ENCODE measurements at regions not wholly inside any gene's neighbourhood (a gene's known extent, or its start where the extent isn't known, plus 50 kb on each side); places are given as distances from the start of the nearest gene placed in this dataset.

GRCh38 chr13:75161804-75162203 lies 320.2 kb downstream of the TBC1D4 start:
- Histone ChIP-seq H3K36me3 (no peaks in the 10 kb centered on the region), H3K9me3 (peaks cover 0 to under 1% (median 0%) of the 10 kb centered on the region in 8 donors), H3K27me3 (replicated peaks in 1 of 7) (no peaks in the 10 kb centered on the region), H3K4me3 (no peak overlapping the region), H3K27ac (no peak overlapping the region), H3K4me1 (no peaks in the 10 kb centered on the region)
- intact Hi-C loops (cut with DNase I; ENCODE audit: low total_unique reads), result no loop called here
- TF ChIP-seq POLR2AphosphoS5 (IDR thresholded peaks at IDR 0.05) (no peak), POLR2A (IDR thresholded peaks at IDR 0.05) (no peak), CTCF (IDR thresholded peaks at IDR 0.05 in 8 of 11, conservative IDR thresholded peaks at IDR 0.05 in 3 of 11) (no peak)
- no peak for DNase-seq
- 67 to 83% (median 81%) methylated on average over 8 of the region's 8 CpGs for WGBS, 5 donors

DNA sequence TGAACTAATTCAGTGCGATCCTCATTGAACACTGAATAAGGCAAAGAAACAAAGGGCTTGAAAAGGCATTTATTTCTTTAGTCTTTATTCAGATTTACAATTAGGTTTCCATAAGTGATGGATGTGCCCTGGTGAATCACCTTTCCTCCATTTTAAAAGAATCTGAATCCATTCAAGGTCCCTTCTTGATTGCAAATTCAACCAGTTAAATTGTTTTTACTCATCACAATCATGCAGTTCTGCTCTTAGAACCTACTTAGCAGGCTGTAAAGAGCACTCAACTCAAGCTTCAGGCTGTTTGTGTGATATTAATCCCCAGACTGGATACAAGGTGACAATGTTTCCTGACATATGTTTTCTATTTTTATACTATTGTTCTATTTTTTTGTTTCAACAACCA lies 321.0 kb downstream of the TBC1D4 start:
- TF ChIP-seq CTCF (IDR thresholded peaks at IDR 0.05 in 8 of 11, conservative IDR thresholded peaks at IDR 0.05 in 3 of 11) (no peak), POLR2A (IDR thresholded peaks at IDR 0.05) (no peak), POLR2AphosphoS5 (IDR thresholded peaks at IDR 0.05) (no peak)
- H3K27me3 ChIP-seq (replicated peaks in 1 of 7), result no peaks in the 10 kb centered on the region
- H3K4me1 ChIP-seq, result no peaks in the 10 kb centered on the region
- H3K9me3 ChIP-seq, result peaks cover 0 to 9% (median 0%) of the 10 kb centered on the region in 8 donors
- WGBS, 5 donors, result 88 to 97% (median 91%) methylated on average over 1 of the region's 1 CpG
- no peak for DNase-seq
- H3K36me3 ChIP-seq, result no peaks in the 10 kb centered on the region
- no peak overlapping the region for H3K4me3 ChIP-seq
- H3K27ac ChIP-seq, result no peak overlapping the region
- intact Hi-C loops (cut with DNase I; ENCODE audit: low total_unique reads), result no loop called here

DNA sequence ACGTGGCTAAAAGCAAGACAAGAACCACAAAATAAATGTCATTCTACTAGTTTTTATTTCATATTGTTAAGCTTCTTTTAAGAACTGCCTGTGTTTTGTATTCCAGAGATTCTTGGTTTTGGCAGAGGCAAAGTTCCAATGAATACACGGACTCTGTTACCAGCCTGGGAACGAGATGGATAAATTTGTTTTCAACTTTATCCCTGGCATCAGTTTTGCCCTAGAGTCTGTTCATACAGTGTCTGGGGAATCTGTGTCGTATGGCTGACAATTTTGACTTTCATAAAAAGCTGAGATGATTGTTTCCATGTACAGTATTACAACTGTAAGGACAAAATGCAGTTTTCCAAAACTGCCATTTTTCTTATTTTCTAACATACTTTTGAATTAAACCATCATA lies 327.6 kb downstream of the TBC1D4 start:
- H3K36me3 ChIP-seq, result no peaks in the 10 kb centered on the region
- no peaks in the 10 kb centered on the region for H3K27me3 ChIP-seq (replicated peaks in 1 of 7)
- no peak for DNase-seq
- no peak overlapping the region for H3K4me3 ChIP-seq
- H3K9me3 ChIP-seq, result peaks cover 0 to 27% (median 4%) of the 10 kb centered on the region in 8 donors
- TF ChIP-seq POLR2A (IDR thresholded peaks at IDR 0.05) (no peak), CTCF (IDR thresholded peaks at IDR 0.05 in 8 of 11, conservative IDR thresholded peaks at IDR 0.05 in 3 of 11) (no peak), POLR2AphosphoS5 (IDR thresholded peaks at IDR 0.05) (no peak)
- no peak overlapping the region for H3K27ac ChIP-seq
- peaks cover 0 to 4% (median 0%) of the 10 kb centered on the region in 6 donors for H3K4me1 ChIP-seq
- WGBS, 5 donors, result 60 to 77% (median 76%) methylated on average over 4 of the region's 4 CpGs
- intact Hi-C loops (cut with DNase I; ENCODE audit: low total_unique reads), result no loop called here

DNA sequence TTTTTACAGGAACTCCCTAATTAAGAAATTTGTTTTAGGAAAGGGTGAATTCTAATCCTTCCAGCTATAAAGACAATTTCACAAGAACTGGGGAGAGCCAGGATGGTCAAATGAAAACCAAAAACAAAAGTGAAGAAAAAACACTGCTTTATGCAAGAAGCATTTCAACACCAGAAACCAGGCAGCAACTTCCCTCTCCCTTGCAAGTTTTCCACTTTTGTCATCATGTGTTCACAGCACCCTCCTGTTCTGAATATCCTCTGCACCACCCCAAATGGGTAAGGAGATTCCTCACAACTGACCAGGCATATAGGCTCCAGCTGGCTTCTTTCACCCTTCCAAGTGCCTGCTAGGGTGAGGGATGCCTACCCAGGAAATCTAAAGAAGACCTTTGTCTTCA lies 328.1 kb downstream of the TBC1D4 start:
- no peak for TF ChIP-seq POLR2AphosphoS5 (IDR thresholded peaks at IDR 0.05)
- no peak for TF ChIP-seq CTCF (IDR thresholded peaks at IDR 0.05 in 8 of 11, conservative IDR thresholded peaks at IDR 0.05 in 3 of 11)
- TF ChIP-seq POLR2A (IDR thresholded peaks at IDR 0.05), result no peak
- Histone ChIP-seq H3K36me3 (no peaks in the 10 kb centered on the region), H3K4me3 (no peak overlapping the region), H3K27ac (no peak overlapping the region), H3K9me3 (peaks cover 0 to 27% (median 4%) of the 10 kb centered on the region in 8 donors), H3K27me3 (replicated peaks in 1 of 7) (no peaks in the 10 kb centered on the region), H3K4me1 (peaks cover 0 to 4% (median 0%) of the 10 kb centered on the region in 6 donors)
- no peak for DNase-seq
- intact Hi-C loops (cut with DNase I; ENCODE audit: low total_unique reads), result no loop called here

All from spleen (tissue), 11 donors.